Skeletal muscle cell (primary cell): ENCODE measurements at regions not wholly inside any gene's neighbourhood (a gene's known extent, or its start where the extent isn't known, plus 50 kb on each side); places are given as distances from the start of the nearest gene placed in this dataset.
A peak's percentile ranks its signal among the peaks of the same experiment; 100 is the strongest.
"Not testable (repeated sequence)": the region's sequence is repeated elsewhere in the genome, so short reads cannot be mapped to it uniquely, and the experiment has no call there.

Experiments
- DNase-seq: peaks from one replicate; pipeline ENCODE4 v3.0.0-alpha.2; 2010; ENCODE audit warnings: low read depth
- H3K4me3 ChIP-seq: 2 replicates; pipeline ENCODE4 v1.5.1; 2011; ENCODE audit warnings: low read depth, mild to moderate bottlenecking, control low read depth, low read length, moderate library complexity

GRCh38 chr1:182331387-182331786, 60.2 kb downstream of the GLUL start:
- H3K4me3 ChIP-seq = no peak overlapping the region
- DNase-seq = no peak

DNA sequence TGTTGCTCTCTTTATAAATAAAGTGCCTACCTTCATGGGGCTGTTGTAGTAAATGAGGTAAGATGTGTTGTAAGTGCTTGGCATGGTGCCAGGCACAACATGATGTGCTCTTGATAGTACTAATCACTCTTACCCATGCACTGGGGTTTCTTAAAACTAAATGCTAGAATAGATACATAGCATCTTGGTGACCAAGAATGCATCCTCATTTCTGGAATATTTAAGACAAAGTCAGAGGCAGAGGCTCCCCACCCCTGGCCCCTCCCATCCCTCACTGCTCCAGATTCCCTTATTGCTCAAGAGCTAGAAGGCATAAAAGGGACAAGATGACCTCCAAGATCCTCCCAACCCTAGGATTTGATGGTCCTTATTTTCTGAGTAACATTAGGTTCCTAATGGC, 61.3 kb downstream of the GLUL start:
- no peak overlapping the region for H3K4me3 ChIP-seq
- no peak for DNase-seq

DNA sequence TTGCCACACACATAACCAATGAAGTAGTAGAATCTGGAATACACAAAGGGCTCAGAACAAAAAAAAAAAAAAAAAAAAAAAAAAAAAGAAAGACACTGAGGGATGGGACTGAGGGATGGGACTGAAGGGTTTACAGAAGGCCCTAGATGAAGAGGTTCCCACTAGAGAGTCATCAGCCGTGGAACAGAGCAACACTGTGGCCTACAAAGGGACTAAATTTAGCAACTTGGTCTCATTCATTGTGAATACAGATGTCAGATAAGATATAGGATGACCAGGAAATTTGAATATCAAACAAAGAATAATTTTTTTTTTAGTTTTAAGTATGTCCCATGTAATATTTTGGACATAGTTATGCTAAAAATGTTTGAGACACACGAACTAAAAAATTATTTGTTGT, 62.1 kb downstream of the GLUL start:
- H3K4me3 ChIP-seq = no peak overlapping the region
- DNase-seq = no peak

GRCh38 chr1:182328591-182328990, 63.0 kb downstream of the GLUL start:
- no peak for DNase-seq
- no peak overlapping the region for H3K4me3 ChIP-seq

GRCh38 chr1:182325339-182325738, 66.3 kb downstream of the GLUL start:
- H3K4me3 ChIP-seq = no peak overlapping the region
- DNase-seq = no peak

DNA sequence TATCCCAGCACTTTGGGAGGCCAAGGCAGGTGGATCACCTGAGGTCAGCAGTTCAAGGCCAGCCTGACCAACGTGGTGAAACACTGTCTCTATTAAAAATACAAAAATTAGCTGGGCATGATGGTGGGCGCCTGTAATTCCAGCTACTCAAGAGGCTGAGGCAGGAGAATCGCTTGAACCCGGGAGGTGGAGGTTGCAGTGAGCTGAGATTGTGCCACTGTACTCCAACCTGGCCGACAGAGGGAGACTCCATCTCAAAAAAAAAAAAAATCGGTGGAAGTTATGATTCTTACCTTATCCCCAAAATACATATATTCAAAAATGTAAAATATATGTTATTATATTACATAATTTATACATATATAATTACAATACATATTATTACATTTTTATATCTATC, 70.1 kb downstream of the GLUL start:
- not testable (repeated sequence) for DNase-seq, H3K4me3 ChIP-seq

DNA sequence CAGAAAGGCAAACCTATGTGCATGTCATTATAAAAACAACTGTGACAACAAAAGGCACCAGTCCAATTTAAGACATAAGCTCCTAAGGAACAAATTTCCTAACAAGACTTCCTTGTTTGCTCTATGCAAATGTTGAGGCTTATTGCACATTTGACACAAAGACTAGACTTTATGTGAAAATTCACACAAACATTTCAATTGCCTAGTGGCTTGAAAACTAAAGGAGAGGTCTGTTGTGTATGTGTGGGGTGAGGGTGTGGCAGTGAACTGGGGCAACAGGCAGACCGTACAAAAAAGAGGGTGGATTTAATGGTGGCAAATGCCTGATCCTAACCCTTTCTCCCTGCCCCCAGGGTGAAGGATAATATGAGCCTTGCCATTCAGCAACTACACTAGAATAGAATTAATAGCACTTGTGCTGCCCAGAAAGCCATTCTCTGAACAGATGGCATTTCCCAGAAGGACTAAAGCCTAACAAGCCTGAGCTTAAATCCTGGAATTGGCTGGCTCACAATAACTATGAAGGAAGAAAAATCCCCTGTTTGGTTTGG, 73.9 kb downstream of the GLUL start:
- no peak overlapping the region for H3K4me3 ChIP-seq
- DNase-seq = no peak

DNA sequence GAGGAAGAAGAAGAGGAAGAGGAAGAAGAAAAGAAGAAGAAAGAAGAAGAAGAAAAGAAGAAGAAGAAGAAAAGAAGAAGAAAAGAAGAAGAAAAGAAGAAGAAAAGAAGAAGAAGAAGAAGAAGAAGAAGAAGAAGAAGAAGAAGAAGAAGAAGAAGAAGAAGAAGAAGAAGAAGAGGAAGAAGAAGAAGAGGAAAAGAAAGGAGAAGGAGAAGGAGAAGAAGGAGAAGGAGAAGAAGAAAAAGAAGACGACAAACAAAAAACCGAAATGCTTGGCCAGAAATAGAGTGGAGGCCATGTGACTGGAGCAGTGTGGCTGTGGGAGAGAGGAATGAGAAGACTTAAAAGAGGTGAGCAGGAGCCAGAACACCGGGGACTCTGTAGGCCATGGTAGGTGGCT, 75.1 kb downstream of the GLUL start:
- DNase-seq, H3K4me3 ChIP-seq: not testable (repeated sequence)

GRCh38 chr1:182315167-182315556, 76.4 kb downstream of the GLUL start:
- no peak for DNase-seq
- no peak overlapping the region for H3K4me3 ChIP-seq

DNA sequence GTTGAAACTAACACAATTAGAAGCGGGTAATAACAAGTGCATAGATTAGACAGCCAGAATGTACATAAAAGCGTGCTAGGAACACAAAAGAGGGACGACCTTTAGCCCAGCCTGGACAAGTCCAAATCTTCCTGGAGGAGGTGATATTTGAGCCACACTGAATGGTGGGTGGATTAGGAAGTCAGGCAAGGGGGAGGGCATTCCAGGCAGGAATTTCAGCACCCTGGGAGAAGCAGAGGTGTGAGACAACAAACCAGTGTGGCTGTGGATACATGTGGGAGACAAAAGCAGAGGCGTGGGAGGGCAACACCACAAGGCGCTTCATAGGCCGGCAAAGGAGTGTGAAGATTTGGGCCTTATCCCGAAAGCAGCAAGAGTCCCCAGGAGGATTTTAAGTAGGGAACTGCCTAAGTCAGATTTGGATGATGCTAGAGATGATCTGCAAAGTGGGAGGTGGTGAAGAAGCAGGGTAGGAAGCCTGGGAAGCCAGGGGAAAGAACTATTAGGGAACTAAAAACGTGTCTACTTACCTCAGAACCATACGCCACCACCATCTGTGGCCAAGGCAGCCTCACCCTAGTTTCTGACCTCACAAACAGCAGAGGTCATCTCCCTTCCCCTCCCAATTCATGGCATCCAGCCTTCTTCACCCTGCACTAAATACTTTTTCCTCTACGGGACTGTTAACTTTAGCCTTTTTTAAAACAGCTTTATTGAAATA, 81.8 kb downstream of the GLUL start:
- no peak overlapping the region for H3K4me3 ChIP-seq
- no peak for DNase-seq

DNA sequence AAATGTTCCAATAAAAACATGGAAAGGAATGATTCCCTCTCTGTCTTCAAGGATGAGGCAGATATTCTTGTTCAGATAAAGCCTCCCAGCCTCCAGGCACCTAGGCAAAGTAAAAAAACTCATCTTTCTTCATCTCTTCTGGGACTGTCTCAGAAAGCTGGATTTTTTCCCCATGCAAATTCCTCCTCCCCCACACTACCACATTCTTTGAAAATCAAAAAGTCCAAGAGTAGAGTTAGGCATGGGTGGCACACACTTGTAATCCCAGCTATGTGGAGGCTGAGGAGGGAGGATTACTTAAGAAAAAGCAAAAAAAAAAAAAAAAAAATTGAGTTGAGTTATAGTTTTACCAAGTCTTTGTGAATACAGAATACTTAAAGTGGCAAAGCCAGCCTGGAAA, 82.8 kb downstream of the GLUL start:
- H3K4me3 ChIP-seq = no peak overlapping the region
- DNase-seq = no peak

DNA sequence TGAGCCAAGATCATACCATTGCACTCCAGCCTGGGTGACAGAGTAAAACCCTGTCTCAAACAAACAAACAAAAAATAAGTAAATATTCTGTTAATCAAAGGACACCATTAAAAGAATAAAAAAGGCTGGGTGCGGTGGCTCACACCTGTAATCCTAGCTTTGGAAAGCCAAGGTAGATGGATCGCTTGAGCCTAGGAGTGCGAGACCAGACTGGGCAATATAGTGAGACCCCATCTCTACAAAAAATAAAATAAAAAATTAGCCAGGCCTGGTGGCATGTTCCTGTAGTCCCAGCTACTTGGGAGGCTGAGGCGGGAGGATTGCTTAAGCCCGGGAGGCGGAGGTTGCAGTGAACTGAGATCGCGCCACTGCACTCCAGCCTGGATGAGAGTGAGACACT, 84.1 kb downstream of the GLUL start:
- not testable (repeated sequence) for H3K4me3 ChIP-seq, DNase-seq

- DNase-seq = no peak
- no peak overlapping the region for H3K4me3 ChIP-seq
These were observed 85.7 kb downstream of the GLUL start for GRCh38 chr1:182305861-182306260.

DNA sequence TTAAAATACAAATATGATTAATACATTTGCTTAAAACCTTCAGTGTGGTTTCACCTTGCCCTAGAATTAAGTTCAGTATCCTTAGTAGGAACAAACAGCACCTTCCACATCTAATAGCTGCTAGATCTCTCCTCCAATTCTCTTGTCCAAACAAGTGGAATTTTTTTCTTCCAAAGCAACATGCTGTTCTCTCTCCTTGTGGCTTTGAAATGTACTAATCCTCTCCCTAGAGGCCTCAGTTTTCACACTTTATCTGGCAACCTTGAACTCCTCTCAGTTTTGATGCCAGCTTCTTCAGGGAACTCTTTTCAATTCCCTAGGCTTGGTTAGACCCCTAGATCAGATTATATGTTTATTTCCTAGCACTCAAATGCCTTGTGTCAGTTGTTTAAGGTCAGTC, 87.0 kb downstream of the GLUL start:
- DNase-seq = no peak
- H3K4me3 ChIP-seq = no peak overlapping the region

DNA sequence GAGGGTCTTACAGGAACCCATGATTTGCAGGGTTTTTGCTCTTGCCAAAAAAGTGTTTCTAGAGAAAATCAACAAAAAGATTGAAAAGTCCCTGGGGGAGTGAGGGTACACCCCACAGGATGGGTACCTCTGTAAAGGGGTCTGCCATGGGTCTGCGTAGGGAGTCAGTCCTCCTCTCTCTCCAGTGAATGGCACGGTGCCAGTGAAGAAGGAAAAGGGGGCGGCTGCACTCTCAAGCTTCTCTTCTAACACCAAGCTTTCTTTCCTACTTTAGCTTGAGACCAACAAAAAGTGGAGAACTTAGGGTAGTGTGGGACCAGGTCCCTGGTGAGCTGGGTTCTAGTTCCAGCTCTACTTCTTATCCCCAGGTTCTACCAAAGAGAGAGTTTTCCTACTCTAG, 87.4 kb downstream of the GLUL start:
- H3K4me3 ChIP-seq = no peak overlapping the region
- no peak for DNase-seq

DNA sequence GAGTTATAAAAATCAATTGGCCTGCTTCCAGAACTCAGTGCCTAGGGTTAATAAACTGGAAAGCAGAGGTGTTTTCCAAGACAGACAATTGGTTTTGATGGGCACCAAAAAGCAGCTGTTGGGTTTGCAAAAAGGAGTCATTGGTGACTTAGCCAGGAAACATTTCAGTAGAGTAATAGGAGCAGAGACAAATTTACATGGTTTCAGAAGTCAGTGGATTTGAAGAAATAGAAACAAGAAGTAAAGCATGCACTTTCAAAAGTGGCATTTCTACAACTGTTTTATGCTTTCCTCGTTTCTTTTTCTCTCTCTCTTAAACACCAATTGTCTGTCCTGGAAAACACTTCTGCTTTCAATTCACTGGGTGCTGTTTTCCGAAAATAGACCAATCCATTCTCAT, 87.8 kb downstream of the GLUL start:
- DNase-seq = no peak
- H3K4me3 ChIP-seq = no peak overlapping the region

GRCh38 chr1:182301467-182302198, 90.0 kb downstream of the GLUL start:
- peak; percentile 64 for DNase-seq
- no peak overlapping the region for H3K4me3 ChIP-seq

DNA sequence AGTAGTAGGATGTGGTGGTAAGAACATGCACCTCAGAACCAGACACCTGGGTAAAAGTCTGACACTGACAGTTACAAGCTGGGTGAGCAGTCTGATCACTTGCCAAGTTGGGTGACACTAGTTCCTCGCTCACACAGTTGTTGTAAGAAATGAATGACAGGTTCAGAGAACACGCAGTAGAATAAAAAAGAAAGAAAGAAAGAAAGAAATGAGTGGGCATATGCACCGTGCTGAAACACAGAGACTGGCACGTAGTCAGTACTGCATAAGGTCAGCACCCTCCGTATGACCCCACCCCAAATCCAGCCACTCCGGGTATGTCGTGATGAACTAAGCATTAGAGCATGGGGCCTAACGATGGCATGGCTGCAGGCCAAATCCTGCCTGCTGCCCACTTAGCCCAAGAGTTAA, 90.6 kb downstream of the GLUL start:
- no peak for DNase-seq
- no peak overlapping the region for H3K4me3 ChIP-seq

DNA sequence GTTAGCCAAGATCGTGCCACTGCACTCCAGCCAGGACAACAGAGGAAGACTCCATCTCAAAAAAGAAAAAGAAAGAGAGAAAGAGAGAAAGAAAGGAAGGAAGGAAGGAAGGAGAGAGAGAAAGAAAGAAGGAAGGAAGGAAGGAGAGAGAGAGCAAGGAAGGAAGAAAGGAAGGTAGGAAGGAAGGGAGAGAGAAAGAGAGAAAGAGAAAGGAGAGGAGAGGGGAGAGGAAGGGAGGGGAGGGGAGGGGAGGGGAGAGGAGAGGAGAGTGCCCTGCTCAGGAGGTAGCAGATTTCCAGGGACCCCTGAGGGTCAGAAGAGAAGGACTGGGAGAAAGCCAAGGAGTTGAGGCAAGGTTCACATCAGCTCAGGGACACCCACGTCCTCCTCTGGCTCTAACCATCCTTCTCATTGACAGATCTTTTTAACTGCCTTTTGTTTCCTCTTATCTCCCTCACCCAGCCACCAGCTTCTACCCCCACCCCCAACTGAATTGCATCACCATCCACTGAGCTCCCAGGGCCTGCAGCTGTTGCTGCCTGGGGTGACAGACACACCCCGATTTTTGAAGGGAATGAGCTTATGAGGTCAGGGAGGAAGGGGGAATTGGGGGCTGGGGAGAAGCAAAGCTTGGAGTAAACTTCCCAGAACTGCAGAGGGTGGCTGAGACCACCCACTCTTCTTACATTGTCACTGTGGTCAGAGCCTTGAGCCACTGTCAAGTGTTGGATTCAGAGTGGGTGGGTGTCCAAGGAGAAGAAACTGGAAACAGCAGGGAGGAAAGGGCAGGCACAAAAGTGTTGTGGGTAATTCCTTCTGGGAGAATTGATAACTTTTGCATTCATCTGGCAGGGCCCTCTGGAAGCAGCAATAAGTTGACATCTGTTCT, 91.6 kb downstream of the GLUL start:
- DNase-seq = no peak
- no peak overlapping the region for H3K4me3 ChIP-seq
